ENCODE measurements at regions not wholly inside any gene's neighbourhood (a gene's known extent, or its start where the extent isn't known, plus 50 kb on each side); places are given as distances from the start of the nearest gene placed in this dataset.

- no peak for TF ChIP-seq CTCF (IDR thresholded peaks at IDR 0.05; ENCODE audit: insufficient read depth, low read length, poor library complexity, severe bottlenecking)
- no peak for TF ChIP-seq EZH2phosphoT487 (conservative IDR thresholded peaks at IDR 0.05; ENCODE audit: low read length)
These were observed 162.7 kb upstream of the TTC29 start for GRCh38 chr4:147108409-147108808.

All from SU-DHL-6 (cell line).